ENCODE measurements at regions not wholly inside any gene's neighbourhood (a gene's known extent, or its start where the extent isn't known, plus 50 kb on each side); places are given as distances from the start of the nearest gene placed in this dataset.

GRCh38 chr7:131219312-131220041 lies 108.2 kb upstream of the MKLN1 start:
- no peak for TF ChIP-seq CTCF (IDR thresholded peaks at IDR 0.05)
- TF ChIP-seq POLR2A (IDR thresholded peaks at IDR 0.05) = no peak
